ENCODE measurements at regions not wholly inside any gene's neighbourhood (a gene's known extent, or its start where the extent isn't known, plus 50 kb on each side); places are given as distances from the start of the nearest gene placed in this dataset.

DNA sequence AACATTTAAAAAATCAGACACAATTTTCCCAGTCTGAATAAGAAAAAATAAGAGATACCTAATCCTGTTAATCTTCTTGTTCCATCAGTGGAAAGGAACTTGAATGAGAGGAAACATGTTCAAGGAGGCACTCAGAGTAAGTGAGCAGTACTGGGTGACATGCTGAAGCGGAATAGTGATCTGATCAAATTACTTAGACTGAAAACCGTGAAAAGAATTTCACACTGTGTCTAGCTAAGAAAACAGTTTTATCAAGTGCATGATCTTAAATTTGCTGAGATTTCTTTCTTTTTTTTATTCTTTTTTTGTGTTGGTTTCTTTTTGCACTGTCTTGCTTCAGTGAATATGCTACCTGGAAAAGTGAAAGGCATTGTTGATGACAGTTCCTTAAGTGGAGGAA lies 249.5 kb upstream of the SLC10A2 start:
- H3K9me2 ChIP-seq (ENCODE audit: low read depth, low read length): no peaks in the 10 kb centered on the region
- H3K4me2 ChIP-seq (ENCODE audit: low read length): no peak overlapping the region
- no peaks in the 10 kb centered on the region for H3F3A ChIP-seq (ENCODE audit: insufficient read depth, low read length)
- H3K4me1 ChIP-seq (ENCODE audit: insufficient read depth, low read length, severe bottlenecking): no peaks in the 10 kb centered on the region
- no peak overlapping the region for H3K4me3 ChIP-seq (ENCODE audit: low read depth, low read length, poor library complexity, severe bottlenecking)
- no peak overlapping the region for H3K27ac ChIP-seq (ENCODE audit: low read depth, low read length, poor library complexity, severe bottlenecking)
- no peak overlapping the region for H2AFZ ChIP-seq (ENCODE audit: low read length)
- no peak overlapping the region for H3K9ac ChIP-seq (ENCODE audit: low read length)
- H3K9me3 ChIP-seq (ENCODE audit: low read length): no peaks in the 10 kb centered on the region
- H3K36me3 ChIP-seq (ENCODE audit: insufficient read depth, low read length): no peaks in the 10 kb centered on the region
- TF ChIP-seq EZH2 (IDR thresholded peaks at IDR 0.05; ENCODE audit: borderline replicate concordance, low read length): no peak
- TF ChIP-seq, protein P1, sequence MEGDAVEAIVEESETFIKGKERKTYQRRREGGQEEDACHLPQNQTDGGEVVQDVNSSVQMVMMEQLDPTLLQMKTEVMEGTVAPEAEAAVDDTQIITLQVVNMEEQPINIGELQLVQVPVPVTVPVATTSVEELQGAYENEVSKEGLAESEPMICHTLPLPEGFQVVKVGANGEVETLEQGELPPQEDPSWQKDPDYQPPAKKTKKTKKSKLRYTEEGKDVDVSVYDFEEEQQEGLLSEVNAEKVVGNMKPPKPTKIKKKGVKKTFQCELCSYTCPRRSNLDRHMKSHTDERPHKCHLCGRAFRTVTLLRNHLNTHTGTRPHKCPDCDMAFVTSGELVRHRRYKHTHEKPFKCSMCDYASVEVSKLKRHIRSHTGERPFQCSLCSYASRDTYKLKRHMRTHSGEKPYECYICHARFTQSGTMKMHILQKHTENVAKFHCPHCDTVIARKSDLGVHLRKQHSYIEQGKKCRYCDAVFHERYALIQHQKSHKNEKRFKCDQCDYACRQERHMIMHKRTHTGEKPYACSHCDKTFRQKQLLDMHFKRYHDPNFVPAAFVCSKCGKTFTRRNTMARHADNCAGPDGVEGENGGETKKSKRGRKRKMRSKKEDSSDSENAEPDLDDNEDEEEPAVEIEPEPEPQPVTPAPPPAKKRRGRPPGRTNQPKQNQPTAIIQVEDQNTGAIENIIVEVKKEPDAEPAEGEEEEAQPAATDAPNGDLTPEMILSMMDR (IDR thresholded peaks at IDR 0.05; ENCODE audit: low read length): no peak
- H4K20me1 ChIP-seq (ENCODE audit: insufficient read depth, low read length): no peaks in the 10 kb centered on the region
- no peaks in the 10 kb centered on the region for H3K79me2 ChIP-seq (ENCODE audit: insufficient read depth, low read length)
- H3K27me3 ChIP-seq (ENCODE audit: insufficient read depth, low read length): no peaks in the 10 kb centered on the region

DNA sequence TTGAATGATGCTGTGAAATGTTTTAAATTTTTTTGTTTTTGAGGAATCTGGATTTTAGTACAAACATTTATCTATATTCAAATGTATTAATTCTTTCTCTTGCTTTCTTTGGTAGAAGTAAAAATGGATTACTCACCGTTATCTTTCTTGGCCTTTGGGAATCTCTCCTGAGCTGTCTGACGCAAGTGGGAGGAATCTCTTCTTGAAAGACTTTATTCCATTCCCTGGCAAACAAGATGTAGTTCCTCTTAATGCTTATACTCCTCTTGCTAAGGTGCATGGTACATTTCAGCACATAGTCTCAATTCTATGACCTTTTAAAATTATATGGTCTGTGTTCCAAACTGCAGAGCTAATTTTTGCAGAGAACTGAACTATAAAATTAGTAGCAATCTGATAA lies 246.2 kb upstream of the SLC10A2 start:
- Histone ChIP-seq H3K9me3 (ENCODE audit: low read length) (no peaks in the 10 kb centered on the region), H3K9me2 (ENCODE audit: low read depth, low read length) (no peaks in the 10 kb centered on the region), H3K79me2 (ENCODE audit: insufficient read depth, low read length) (no peaks in the 10 kb centered on the region), H3F3A (ENCODE audit: insufficient read depth, low read length) (no peaks in the 10 kb centered on the region), H3K4me1 (ENCODE audit: insufficient read depth, low read length, severe bottlenecking) (no peaks in the 10 kb centered on the region), H3K4me2 (ENCODE audit: low read length) (no peak overlapping the region), H4K20me1 (ENCODE audit: insufficient read depth, low read length) (no peaks in the 10 kb centered on the region), H3K9ac (ENCODE audit: low read length) (no peak overlapping the region), H3K4me3 (ENCODE audit: low read depth, low read length, poor library complexity, severe bottlenecking) (no peak overlapping the region), H3K27me3 (ENCODE audit: insufficient read depth, low read length) (no peaks in the 10 kb centered on the region), H3K27ac (ENCODE audit: low read depth, low read length, poor library complexity, severe bottlenecking) (no peak overlapping the region), H2AFZ (ENCODE audit: low read length) (no peak overlapping the region), H3K36me3 (ENCODE audit: insufficient read depth, low read length) (no peaks in the 10 kb centered on the region)
- no peak for TF ChIP-seq EZH2 (IDR thresholded peaks at IDR 0.05; ENCODE audit: borderline replicate concordance, low read length)
- TF ChIP-seq, protein P1 (IDR thresholded peaks at IDR 0.05; ENCODE audit: low read length): no peak

DNA sequence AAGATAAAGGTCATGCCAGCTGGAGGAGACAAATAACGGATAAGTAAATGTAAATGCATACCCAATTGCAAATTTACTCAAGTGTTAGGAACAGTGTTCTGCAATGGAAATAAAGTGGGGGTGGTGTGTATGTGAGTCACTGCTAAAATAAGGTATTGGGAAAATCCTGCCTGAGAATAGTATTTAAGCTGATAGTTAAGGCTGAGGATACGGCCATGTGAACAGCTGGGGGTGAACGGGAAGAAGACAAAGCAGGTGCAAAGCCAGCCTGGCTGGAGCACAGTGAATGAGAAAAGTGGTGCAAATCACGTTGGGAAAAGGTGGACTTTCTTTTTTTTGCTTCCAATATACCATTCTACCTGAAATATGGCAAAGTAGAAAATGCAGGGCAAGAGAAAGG lies 242.4 kb upstream of the SLC10A2 start:
- H3K36me3 ChIP-seq (ENCODE audit: insufficient read depth, low read length): no peaks in the 10 kb centered on the region
- TF ChIP-seq, protein P1 (IDR thresholded peaks at IDR 0.05; ENCODE audit: low read length): no peak
- no peak for TF ChIP-seq EZH2 (IDR thresholded peaks at IDR 0.05; ENCODE audit: borderline replicate concordance, low read length)
- H3K9ac ChIP-seq (ENCODE audit: low read length): no peak overlapping the region
- H3K4me2 ChIP-seq (ENCODE audit: low read length): no peak overlapping the region
- H3K4me3 ChIP-seq (ENCODE audit: low read depth, low read length, poor library complexity, severe bottlenecking): no peak overlapping the region
- no peaks in the 10 kb centered on the region for H3K9me2 ChIP-seq (ENCODE audit: low read depth, low read length)
- H4K20me1 ChIP-seq (ENCODE audit: insufficient read depth, low read length): no peaks in the 10 kb centered on the region
- H3K27me3 ChIP-seq (ENCODE audit: insufficient read depth, low read length): no peaks in the 10 kb centered on the region
- no peak overlapping the region for H2AFZ ChIP-seq (ENCODE audit: low read length)
- H3F3A ChIP-seq (ENCODE audit: insufficient read depth, low read length): no peaks in the 10 kb centered on the region
- no peak overlapping the region for H3K27ac ChIP-seq (ENCODE audit: low read depth, low read length, poor library complexity, severe bottlenecking)
- H3K4me1 ChIP-seq (ENCODE audit: insufficient read depth, low read length, severe bottlenecking): no peaks in the 10 kb centered on the region
- no peaks in the 10 kb centered on the region for H3K79me2 ChIP-seq (ENCODE audit: insufficient read depth, low read length)
- no peaks in the 10 kb centered on the region for H3K9me3 ChIP-seq (ENCODE audit: low read length)
